Muscle layer of duodenum (tissue), 2 donors: ENCODE measurements at regions not wholly inside any gene's neighbourhood (a gene's known extent, or its start where the extent isn't known, plus 50 kb on each side); places are given as distances from the start of the nearest gene placed in this dataset.

ENCODE experiments used
- H3K27ac ChIP-seq: one replicate; pipeline ENCODE4 v1.7.0; 2013; ENCODE audit warnings: mild to moderate bottlenecking, low read length
- H3K27me3 ChIP-seq: one replicate; pipeline ENCODE4 v1.7.0; 2013; ENCODE audit warnings: low read depth, mild to moderate bottlenecking, control low read depth, low read length
- H3K36me3 ChIP-seq, 2 donors: one replicate each; pipeline ENCODE4 v1.7.0; 2013; ENCODE audit warnings: low read length in 2 of 2, control low read depth in 1 of 2, mild to moderate bottlenecking in 1 of 2; ENCODE audit not compliant: insufficient read depth in 2 of 2, control insufficient read depth in 1 of 2
- H3K4me1 ChIP-seq, 2 donors: one replicate each; pipeline ENCODE4 v1.7.0; 2013; ENCODE audit warnings: low read length in 2 of 2, mild to moderate bottlenecking in 2 of 2, control low read depth in 1 of 2, moderate library complexity in 1 of 2; ENCODE audit not compliant: insufficient read depth in 2 of 2, control insufficient read depth in 1 of 2
- H3K4me3 ChIP-seq, 2 donors: one replicate each; pipeline ENCODE4 v1.7.0; 2013; ENCODE audit warnings: low read length in 2 of 2, low read depth in 1 of 2, mild to moderate bottlenecking in 1 of 2
- H3K9me3 ChIP-seq, 2 donors: one replicate each; pipeline ENCODE4 v1.7.0; 2013; ENCODE audit warnings: low read length in 2 of 2, control low read depth in 1 of 2, mild to moderate bottlenecking in 1 of 2; ENCODE audit not compliant: control insufficient read depth in 1 of 2
- donor health status: healthy.

DNA sequence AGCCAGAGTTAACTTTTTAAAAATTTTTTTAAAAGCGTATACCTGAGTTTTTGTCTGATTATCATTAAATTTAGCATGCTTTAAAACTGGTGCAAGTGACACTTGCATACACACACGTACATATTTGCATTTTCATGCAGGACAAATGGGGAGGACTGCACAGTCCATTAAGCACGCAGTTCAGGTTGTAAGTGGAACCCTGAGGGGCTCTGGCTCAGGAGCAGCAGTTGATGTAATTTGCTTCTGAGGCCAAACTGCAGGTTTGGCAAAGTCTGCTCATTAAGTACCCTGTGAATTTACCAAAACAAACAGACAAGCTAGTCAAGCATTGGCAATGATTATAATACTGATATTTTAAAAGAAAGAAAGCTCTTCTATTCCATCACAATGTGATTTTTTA is 215.8 kb upstream of the PFKP start:
- H3K36me3 ChIP-seq = no peaks in the 10 kb centered on the region
- H3K27ac ChIP-seq = no peak overlapping the region
- H3K27me3 ChIP-seq = no peaks in the 10 kb centered on the region
- no peaks in the 10 kb centered on the region for H3K4me1 ChIP-seq
- H3K4me3 ChIP-seq = no peak overlapping the region
- no peaks in the 10 kb centered on the region for H3K9me3 ChIP-seq

DNA sequence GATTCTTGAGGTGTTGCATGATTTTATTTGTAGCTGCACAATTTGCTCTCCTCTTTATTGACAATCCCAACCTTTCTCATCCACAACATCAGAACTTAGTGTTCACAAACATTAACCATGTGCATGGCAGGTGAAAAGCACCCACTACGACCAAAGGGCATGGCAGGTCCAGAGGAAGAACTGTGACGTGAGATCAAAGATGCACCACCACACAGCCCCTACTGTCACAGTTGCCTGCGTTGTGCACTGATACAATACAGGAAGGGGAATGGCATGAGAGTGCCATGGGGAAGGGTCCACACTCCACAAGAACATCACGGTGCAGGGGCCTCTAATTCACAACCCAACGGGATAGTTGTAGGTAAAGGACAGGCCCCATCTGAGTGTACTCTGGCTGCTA is 217.1 kb upstream of the PFKP start:
- Histone ChIP-seq H3K4me3 (no peak overlapping the region), H3K36me3 (no peaks in the 10 kb centered on the region), H3K27me3 (no peaks in the 10 kb centered on the region), H3K27ac (no peak overlapping the region), H3K9me3 (no peaks in the 10 kb centered on the region), H3K4me1 (no peaks in the 10 kb centered on the region)

DNA sequence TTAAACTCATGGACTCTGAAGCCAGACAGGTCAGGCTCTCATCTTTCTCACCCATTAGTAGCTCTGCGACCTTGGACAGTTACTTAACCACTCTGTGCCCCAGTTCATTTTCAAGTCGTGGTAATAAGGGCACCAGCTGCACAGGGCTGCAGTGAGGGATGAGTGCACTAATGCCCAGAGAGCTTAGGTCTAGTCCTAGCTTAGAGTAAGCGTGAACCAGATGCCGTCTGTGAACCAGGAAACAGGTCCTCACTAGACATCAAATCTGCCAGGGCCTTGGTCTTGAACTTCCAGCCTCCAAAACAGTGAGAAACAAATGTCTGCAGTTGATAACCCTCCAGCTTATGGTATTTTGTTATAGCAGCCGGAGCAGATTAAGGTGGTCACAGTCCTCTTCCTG is 222.4 kb upstream of the PFKP start:
- no peaks in the 10 kb centered on the region for H3K9me3 ChIP-seq
- no peaks in the 10 kb centered on the region for H3K4me1 ChIP-seq
- H3K27ac ChIP-seq = no peak overlapping the region
- no peak overlapping the region for H3K4me3 ChIP-seq
- no peaks in the 10 kb centered on the region for H3K36me3 ChIP-seq
- no peaks in the 10 kb centered on the region for H3K27me3 ChIP-seq

DNA sequence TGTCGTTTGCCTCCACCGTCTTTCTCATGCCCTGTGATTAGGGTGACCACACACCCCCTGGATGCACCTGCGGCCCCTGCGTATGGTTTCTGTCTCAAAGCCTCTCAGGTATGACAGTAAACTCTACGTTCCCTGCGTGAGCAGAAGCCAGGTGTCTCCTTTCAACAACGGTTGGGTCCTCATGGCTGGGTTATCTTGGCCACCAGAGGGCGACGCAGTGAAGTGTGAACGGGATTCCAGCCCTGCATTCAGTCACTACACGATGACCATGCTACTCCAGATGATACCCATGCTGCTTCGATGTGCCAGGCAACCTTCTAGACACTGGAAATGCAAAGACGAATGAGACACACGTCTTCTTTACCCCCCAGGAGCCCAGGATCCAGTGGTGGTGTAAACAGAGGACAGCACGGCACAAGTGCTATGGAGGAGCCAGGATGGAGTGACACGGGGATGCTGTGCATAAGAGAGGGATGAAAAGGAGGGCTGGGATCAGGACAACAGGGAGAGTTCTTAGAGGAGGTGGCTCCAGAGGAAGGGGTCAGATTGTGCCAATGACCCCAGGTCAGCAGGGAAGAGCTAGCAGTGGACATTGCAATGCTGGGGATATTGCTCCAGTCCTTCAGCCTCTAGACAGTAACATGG is 228.1 kb upstream of the PFKP start:
- no peaks in the 10 kb centered on the region for H3K36me3 ChIP-seq
- no peaks in the 10 kb centered on the region for H3K4me1 ChIP-seq
- no peak overlapping the region for H3K27ac ChIP-seq
- no peaks in the 10 kb centered on the region for H3K27me3 ChIP-seq
- H3K9me3 ChIP-seq = no peaks in the 10 kb centered on the region
- no peak overlapping the region for H3K4me3 ChIP-seq

DNA sequence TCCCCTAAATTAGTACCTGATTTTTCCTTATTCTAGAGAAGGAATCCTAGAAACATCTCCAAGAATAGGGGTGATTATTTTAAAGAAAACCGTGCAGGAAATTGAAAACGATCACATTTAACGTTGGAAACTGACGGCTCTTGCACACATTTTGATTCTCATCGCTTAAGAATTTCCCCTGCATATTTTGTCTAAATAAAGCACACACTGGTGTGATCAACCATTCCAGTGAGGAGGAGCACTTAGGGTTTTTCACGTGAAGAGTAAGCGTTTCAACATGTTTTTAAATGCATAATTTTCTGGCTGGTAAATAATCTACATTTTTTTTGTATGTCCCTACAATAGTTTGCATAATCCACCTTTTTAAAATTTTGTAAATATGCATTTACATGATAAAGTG is 229.7 kb upstream of the PFKP start:
- Histone ChIP-seq H3K36me3 (no peaks in the 10 kb centered on the region), H3K9me3 (no peaks in the 10 kb centered on the region), H3K4me1 (no peaks in the 10 kb centered on the region), H3K27me3 (no peaks in the 10 kb centered on the region), H3K27ac (no peak overlapping the region), H3K4me3 (no peak overlapping the region)

DNA sequence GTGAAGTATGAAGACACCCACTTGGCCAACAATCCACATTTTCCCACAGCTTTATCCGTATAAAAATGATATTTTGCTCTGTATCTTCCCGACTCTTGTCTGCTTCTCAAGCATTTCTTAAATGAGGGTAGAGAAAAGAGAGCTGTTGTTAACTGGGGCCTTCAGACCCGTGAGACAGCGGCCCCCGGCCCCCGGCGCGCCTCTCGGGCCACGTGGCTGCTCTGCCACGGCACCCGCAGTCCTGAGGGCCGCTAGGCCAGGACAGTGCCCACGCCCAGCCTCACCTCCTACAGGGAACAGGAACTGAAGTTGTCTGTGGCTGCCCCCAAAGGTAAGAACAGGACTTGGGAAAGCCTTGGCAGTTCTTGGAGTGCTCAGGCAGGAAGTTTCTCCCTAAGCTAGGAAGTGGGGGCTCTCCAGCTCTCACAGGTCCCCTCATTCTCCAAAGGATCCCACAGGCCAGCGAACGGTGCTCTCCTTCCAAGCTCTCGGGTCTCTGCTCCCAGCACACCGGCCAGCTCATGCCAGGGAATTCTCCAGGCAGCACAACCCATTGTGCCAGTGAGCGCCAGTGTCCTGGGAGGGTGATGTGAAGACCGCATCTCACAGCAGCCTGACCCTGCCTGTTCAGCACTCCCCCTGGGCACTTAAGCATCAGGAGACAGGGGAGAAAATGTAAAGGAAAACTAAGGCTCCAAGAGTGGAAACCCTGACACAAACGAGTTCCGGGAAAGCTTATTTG is 230.3 kb upstream of the PFKP start:
- no peaks in the 10 kb centered on the region for H3K36me3 ChIP-seq
- no peak overlapping the region for H3K4me3 ChIP-seq
- H3K4me1 ChIP-seq = no peaks in the 10 kb centered on the region
- no peaks in the 10 kb centered on the region for H3K27me3 ChIP-seq
- no peaks in the 10 kb centered on the region for H3K9me3 ChIP-seq
- H3K27ac ChIP-seq = no peak overlapping the region

DNA sequence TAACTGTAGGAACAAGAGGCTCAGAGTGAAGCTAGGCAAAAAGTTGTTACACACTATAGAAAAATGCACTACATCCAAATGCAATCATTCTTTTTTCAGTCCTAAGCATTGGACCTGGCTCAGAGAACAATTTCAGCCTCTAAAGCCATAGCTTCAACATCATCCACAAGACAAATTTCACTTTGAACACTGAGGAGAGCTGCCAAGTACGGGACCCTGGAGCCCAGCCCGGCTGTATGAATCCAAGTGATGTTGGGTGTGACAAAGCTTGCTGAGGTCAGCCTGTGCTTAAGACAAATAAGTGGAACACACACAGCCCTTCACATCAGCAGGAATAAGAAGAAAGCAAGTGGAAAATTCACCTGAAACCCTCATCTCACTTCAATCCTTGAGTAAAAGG is 233.1 kb upstream of the PFKP start:
- no peaks in the 10 kb centered on the region for H3K27me3 ChIP-seq
- no peaks in the 10 kb centered on the region for H3K36me3 ChIP-seq
- no peak overlapping the region for H3K4me3 ChIP-seq
- H3K9me3 ChIP-seq = no peaks in the 10 kb centered on the region
- H3K27ac ChIP-seq = no peak overlapping the region
- H3K4me1 ChIP-seq = no peaks in the 10 kb centered on the region

DNA sequence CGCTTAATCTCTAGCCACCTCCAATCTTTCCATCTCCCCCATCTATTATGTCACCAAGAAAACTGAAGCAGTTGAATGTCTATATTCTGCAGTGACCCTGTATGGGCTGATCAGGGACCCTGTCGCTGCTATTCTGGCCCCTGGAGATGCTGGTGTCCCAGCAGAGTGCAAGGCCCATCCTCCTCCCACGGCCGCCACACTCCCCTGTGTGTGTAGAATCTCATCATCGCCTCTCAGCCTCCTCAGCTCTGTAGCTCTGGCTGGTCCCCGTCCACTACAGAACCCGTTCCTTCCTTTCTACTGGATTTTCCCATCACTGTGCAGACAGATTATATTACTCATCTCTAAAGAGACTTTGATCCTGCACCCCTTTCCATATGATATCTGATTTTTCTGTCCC is 235.8 kb upstream of the PFKP start:
- Histone ChIP-seq H3K4me3 (no peak overlapping the region), H3K9me3 (peaks cover 0 to 7% of the 10 kb centered on the region in 2 donors), H3K36me3 (no peaks in the 10 kb centered on the region), H3K27me3 (no peaks in the 10 kb centered on the region), H3K27ac (no peak overlapping the region), H3K4me1 (no peaks in the 10 kb centered on the region)

DNA sequence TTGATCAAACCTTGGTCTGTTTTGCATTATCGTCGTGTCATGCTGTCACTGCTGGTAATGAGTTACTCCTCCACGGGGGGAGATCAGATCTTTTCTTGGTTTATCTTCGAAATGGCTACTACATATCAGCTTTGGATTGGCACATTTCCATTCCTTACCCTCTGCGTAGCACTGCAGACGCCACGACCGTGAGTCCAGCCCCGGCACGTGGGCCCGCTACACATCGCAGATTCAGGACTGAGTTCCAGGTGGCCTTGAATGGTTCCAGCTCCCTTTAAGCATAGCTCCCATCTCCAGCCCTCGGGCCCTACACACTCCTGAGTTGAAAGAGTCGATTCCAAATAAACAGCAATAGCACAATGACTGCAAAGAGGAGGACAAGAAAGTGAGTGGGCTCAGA is 238.6 kb upstream of the PFKP start:
- H3K36me3 ChIP-seq = no peaks in the 10 kb centered on the region
- H3K4me3 ChIP-seq = no peak overlapping the region
- H3K9me3 ChIP-seq = peaks cover 0 to 7% of the 10 kb centered on the region in 2 donors
- H3K27me3 ChIP-seq = no peaks in the 10 kb centered on the region
- no peaks in the 10 kb centered on the region for H3K4me1 ChIP-seq
- no peak overlapping the region for H3K27ac ChIP-seq

DNA sequence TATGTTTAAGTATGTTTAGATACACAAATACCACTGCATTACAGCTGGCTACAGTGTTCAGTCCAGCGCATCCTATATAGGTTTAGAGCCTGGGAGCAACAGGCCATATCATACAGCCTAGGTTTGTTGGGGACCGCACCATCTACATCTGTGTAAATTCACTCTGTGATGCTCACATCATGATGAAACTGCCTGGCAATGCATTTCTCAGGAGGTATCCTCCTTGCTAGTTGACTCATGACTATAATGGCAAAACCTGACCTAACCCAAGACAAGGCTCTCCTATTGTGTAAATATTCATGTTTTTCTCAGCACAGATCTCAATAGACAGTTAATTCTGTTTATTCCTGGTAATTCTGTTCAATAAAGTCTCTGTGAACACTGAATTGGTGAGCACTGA is 240.7 kb upstream of the PFKP start:
- H3K27me3 ChIP-seq = no peaks in the 10 kb centered on the region
- H3K4me1 ChIP-seq = no peaks in the 10 kb centered on the region
- H3K9me3 ChIP-seq = peaks cover 0 to 7% of the 10 kb centered on the region in 2 donors
- H3K36me3 ChIP-seq = no peaks in the 10 kb centered on the region
- H3K27ac ChIP-seq = no peak overlapping the region
- no peak overlapping the region for H3K4me3 ChIP-seq

DNA sequence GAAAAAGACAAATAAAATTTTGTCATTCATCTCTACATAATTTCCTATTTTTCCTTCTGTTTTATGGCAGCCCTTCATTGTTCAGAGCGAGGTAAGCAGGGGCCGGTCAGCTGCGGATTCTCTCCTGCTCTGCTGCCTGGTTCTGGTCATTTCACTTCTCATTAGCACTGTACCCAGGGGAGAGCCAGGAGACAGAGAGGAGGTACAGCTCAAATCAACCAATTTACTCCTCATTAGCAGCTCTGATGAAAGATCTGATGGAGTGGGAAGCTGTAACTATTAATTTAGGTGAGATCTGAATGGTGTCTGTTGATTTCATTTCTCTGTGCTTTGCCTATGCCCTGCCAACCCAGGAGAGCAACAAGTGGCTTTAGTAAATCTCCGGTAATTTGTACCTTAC is 241.5 kb upstream of the PFKP start:
- Histone ChIP-seq H3K27me3 (no peaks in the 10 kb centered on the region), H3K4me3 (no peak overlapping the region), H3K36me3 (no peaks in the 10 kb centered on the region), H3K9me3 (peaks cover 0 to 7% of the 10 kb centered on the region in 2 donors), H3K27ac (no peak overlapping the region), H3K4me1 (no peaks in the 10 kb centered on the region)
